ENCODE measurements at regions not wholly inside any gene's neighbourhood (a gene's known extent, or its start where the extent isn't known, plus 50 kb on each side); places are given as distances from the start of the nearest gene placed in this dataset.
"Not testable (repeated sequence)": the region's sequence is repeated elsewhere in the genome, so short reads cannot be mapped to it uniquely, and the experiment has no call there.

DNA sequence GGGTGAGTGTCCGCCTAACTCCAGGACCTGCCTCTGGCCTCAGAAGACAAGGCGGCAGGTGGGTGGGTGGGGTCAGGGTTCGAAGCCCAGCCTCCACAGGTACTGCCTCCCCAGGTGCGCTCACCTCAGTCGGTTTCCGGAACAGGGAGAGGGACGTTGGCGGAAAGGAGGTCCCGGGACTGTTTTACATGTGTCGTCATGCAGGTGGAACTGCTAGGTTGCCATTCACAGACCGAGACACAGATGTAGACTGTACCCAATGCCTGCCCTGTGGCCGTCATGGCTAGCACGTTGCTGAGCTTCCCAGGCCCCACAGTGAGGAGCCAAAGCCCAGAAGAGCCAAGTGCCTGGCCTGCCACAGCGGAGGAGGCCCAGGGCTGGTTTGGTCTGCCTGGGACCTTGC, 284.0 kb upstream of the HS6ST1 start:
- TF ChIP-seq MYBL2 (CRISPR knock-in tag; IDR thresholded peaks at IDR 0.05), result no peak
- DNase-seq (ENCODE audit: low spot score) (no peak), ATAC-seq (no peak)
- no peak overlapping the region for H3K27ac Mint-ChIP-seq
- 0 out of 2 replicates have a peak, but pooled peaks cover 3% of the 10 kb centered on the region for H3K4me1 Mint-ChIP-seq
- ChIA-PET CTCF (no interaction called here), POLR2A (no interaction called here)
- no peaks in the 10 kb centered on the region for H3K36me3 Mint-ChIP-seq
- H3K27me3 Mint-ChIP-seq (ENCODE audit: low read depth), result no peaks in the 10 kb centered on the region
- no peak overlapping the region for H3K4me3 Mint-ChIP-seq
- H3K9me3 Mint-ChIP-seq, result no peaks in the 10 kb centered on the region

DNA sequence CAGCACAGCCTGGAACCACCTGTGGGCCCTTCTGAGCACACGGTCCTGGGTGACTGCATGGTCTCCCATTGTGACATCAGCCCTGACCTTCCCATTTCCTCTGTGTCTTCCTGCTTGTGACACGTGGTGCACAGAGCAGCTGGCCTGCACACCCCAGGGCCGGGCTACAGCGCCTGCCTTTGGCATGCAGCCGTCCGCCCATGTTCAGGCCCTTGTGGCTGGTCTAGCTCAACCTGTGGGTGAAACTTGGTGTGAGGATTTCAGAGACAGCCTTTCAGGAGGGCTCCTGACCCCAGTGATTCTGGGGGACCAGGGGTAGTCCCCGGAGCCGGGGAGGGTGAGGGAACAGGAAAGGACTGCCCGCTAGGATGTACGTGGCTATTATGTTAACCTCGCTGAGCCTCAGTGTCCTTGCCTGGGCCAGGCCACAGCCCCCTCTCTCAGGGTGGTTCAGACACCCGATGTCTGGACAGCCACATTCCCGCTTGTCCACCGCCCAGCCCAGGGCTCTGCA, 284.8 kb upstream of the HS6ST1 start:
- DNase-seq (ENCODE audit: low spot score) (no peak), ATAC-seq (no peak)
- Mint-ChIP-seq H3K36me3 (no peaks in the 10 kb centered on the region), H3K27me3 (ENCODE audit: low read depth) (no peaks in the 10 kb centered on the region), H3K27ac (no peak overlapping the region), H3K4me1 (peaks cover 8% of the 10 kb centered on the region; the same call in 1 of the 2 replicates), H3K4me3 (no peak overlapping the region), H3K9me3 (no peaks in the 10 kb centered on the region)
- CTCF ChIA-PET, result no interaction called here
- TF ChIP-seq ATF3 (CRISPR knock-in tag; conservative IDR thresholded peaks at IDR 0.05) (no peak), MYBL2 (CRISPR knock-in tag; IDR thresholded peaks at IDR 0.05) (no peak), GABPB1 (CRISPR knock-in tag; IDR thresholded peaks at IDR 0.05) (peak; percentile 53)
- POLR2A ChIA-PET, result no interaction called here

DNA sequence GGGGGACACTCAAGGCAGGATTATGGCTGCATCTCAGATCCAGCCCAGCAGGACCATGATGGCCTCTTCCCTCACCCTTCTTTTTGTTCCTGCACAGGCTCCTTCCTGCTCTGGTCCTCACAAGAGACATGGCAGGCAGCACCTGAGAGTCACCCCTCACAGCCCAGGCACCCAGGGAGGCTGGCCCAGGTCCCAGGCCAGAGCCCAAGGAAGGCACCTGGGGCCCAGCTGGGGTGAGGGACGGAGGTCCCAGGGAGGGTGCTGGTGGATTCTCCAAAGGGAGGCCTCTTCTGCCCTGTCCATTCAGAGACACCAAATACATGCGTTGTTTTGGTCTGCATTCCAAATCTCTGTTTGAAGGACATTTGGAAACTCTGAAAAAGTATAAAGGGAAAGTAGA, 285.4 kb upstream of the HS6ST1 start:
- ChIA-PET CTCF (no interaction called here), POLR2A (no interaction called here)
- Mint-ChIP-seq H3K36me3 (no peaks in the 10 kb centered on the region), H3K4me3 (no peak overlapping the region), H3K27me3 (ENCODE audit: low read depth) (no peaks in the 10 kb centered on the region), H3K27ac (no peak overlapping the region), H3K9me3 (no peaks in the 10 kb centered on the region), H3K4me1 (peaks cover 9% of the 10 kb centered on the region; the same call in 1 of the 2 replicates)
- TF ChIP-seq ZNF396 (CRISPR knock-in tag; IDR thresholded peaks at IDR 0.05; ENCODE audit: borderline replicate concordance), result no peak
- no peak for TF ChIP-seq ZNF121 (CRISPR knock-in tag; IDR thresholded peaks at IDR 0.05)
- TF ChIP-seq, protein P1, sequence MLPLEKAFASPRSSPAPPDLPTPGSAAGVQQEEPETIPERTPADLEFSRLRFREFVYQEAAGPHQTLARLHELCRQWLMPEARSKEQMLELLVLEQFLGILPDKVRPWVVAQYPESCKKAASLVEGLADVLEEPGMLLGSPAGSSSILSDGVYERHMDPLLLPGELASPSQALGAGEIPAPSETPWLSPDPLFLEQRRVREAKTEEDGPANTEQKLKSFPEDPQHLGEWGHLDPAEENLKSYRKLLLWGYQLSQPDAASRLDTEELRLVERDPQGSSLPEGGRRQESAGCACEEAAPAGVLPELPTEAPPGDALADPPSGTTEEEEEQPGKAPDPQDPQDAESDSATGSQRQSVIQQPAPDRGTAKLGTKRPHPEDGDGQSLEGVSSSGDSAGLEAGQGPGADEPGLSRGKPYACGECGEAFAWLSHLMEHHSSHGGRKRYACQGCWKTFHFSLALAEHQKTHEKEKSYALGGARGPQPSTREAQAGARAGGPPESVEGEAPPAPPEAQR (CRISPR knock-in tag; IDR thresholded peaks at IDR 0.05), result no peak
- no peak for TF ChIP-seq NFATC4 (CRISPR knock-in tag; IDR thresholded peaks at IDR 0.05)
- TF ChIP-seq, protein P2, sequence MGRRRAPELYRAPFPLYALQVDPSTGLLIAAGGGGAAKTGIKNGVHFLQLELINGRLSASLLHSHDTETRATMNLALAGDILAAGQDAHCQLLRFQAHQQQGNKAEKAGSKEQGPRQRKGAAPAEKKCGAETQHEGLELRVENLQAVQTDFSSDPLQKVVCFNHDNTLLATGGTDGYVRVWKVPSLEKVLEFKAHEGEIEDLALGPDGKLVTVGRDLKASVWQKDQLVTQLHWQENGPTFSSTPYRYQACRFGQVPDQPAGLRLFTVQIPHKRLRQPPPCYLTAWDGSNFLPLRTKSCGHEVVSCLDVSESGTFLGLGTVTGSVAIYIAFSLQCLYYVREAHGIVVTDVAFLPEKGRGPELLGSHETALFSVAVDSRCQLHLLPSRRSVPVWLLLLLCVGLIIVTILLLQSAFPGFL (CRISPR knock-in tag; IDR thresholded peaks at IDR 0.05; ENCODE audit: borderline replicate concordance), result no peak
- no peak for TF ChIP-seq SP1 (CRISPR knock-in tag; conservative IDR thresholded peaks at IDR 0.05)
- no peak for TF ChIP-seq TP53 (CRISPR knock-in tag; IDR thresholded peaks at IDR 0.05)
- TF ChIP-seq GRHL2 (CRISPR knock-in tag; IDR thresholded peaks at IDR 0.05; ENCODE audit: insufficient replicate concordance, severe bottlenecking), result no peak
- no peak for TF ChIP-seq NFE2L1 (CRISPR knock-in tag; IDR thresholded peaks at IDR 0.05)
- no peak for TF ChIP-seq NFYB (CRISPR knock-in tag; conservative IDR thresholded peaks at IDR 0.05; ENCODE audit: low read depth)
- TF ChIP-seq, protein P3, sequence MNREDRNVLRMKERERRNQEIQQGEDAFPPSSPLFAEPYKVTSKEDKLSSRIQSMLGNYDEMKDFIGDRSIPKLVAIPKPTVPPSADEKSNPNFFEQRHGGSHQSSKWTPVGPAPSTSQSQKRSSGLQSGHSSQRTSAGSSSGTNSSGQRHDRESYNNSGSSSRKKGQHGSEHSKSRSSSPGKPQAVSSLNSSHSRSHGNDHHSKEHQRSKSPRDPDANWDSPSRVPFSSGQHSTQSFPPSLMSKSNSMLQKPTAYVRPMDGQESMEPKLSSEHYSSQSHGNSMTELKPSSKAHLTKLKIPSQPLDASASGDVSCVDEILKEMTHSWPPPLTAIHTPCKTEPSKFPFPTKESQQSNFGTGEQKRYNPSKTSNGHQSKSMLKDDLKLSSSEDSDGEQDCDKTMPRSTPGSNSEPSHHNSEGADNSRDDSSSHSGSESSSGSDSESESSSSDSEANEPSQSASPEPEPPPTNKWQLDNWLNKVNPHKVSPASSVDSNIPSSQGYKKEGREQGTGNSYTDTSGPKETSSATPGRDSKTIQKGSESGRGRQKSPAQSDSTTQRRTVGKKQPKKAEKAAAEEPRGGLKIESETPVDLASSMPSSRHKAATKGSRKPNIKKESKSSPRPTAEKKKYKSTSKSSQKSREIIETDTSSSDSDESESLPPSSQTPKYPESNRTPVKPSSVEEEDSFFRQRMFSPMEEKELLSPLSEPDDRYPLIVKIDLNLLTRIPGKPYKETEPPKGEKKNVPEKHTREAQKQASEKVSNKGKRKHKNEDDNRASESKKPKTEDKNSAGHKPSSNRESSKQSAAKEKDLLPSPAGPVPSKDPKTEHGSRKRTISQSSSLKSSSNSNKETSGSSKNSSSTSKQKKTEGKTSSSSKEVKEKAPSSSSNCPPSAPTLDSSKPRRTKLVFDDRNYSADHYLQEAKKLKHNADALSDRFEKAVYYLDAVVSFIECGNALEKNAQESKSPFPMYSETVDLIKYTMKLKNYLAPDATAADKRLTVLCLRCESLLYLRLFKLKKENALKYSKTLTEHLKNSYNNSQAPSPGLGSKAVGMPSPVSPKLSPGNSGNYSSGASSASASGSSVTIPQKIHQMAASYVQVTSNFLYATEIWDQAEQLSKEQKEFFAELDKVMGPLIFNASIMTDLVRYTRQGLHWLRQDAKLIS (CRISPR knock-in tag; IDR thresholded peaks at IDR 0.05; ENCODE audit: borderline replicate concordance), result no peak
- TF ChIP-seq, protein P4, sequence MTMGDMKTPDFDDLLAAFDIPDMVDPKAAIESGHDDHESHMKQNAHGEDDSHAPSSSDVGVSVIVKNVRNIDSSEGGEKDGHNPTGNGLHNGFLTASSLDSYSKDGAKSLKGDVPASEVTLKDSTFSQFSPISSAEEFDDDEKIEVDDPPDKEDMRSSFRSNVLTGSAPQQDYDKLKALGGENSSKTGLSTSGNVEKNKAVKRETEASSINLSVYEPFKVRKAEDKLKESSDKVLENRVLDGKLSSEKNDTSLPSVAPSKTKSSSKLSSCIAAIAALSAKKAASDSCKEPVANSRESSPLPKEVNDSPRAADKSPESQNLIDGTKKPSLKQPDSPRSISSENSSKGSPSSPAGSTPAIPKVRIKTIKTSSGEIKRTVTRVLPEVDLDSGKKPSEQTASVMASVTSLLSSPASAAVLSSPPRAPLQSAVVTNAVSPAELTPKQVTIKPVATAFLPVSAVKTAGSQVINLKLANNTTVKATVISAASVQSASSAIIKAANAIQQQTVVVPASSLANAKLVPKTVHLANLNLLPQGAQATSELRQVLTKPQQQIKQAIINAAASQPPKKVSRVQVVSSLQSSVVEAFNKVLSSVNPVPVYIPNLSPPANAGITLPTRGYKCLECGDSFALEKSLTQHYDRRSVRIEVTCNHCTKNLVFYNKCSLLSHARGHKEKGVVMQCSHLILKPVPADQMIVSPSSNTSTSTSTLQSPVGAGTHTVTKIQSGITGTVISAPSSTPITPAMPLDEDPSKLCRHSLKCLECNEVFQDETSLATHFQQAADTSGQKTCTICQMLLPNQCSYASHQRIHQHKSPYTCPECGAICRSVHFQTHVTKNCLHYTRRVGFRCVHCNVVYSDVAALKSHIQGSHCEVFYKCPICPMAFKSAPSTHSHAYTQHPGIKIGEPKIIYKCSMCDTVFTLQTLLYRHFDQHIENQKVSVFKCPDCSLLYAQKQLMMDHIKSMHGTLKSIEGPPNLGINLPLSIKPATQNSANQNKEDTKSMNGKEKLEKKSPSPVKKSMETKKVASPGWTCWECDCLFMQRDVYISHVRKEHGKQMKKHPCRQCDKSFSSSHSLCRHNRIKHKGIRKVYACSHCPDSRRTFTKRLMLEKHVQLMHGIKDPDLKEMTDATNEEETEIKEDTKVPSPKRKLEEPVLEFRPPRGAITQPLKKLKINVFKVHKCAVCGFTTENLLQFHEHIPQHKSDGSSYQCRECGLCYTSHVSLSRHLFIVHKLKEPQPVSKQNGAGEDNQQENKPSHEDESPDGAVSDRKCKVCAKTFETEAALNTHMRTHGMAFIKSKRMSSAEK (CRISPR knock-in tag; IDR thresholded peaks at IDR 0.05; ENCODE audit: borderline replicate concordance), result no peak
- DNase-seq (ENCODE audit: low spot score), result no peak
- ATAC-seq, result no peak

GRCh38 chr2:128604581-128604980, 285.9 kb upstream of the HS6ST1 start:
- H3K27me3 Mint-ChIP-seq (ENCODE audit: low read depth); H3K9me3 Mint-ChIP-seq; H3K27ac Mint-ChIP-seq; DNase-seq (ENCODE audit: low spot score); POLR2A ChIA-PET; H3K4me3 Mint-ChIP-seq; ATAC-seq; H3K36me3 Mint-ChIP-seq; H3K4me1 Mint-ChIP-seq; CTCF ChIA-PET: not testable (repeated sequence)
